ENCODE measurements at regions not wholly inside any gene's neighbourhood (a gene's known extent, or its start where the extent isn't known, plus 50 kb on each side); places are given as distances from the start of the nearest gene placed in this dataset.
"Not testable (repeated sequence)": the region's sequence is repeated elsewhere in the genome, so short reads cannot be mapped to it uniquely, and the experiment has no call there.

- ChIA-PET POLR2A (no interaction called here), CTCF (no interaction called here)
- DNase-seq (ENCODE audit: extremely low spot score): no peak
- no peak for TF ChIP-seq FOXM1 (IDR thresholded peaks at IDR 0.05; ENCODE audit: borderline replicate concordance)
- no peak for TF ChIP-seq HDGF (IDR thresholded peaks at IDR 0.05; ENCODE audit: borderline replicate concordance)
- TF ChIP-seq LEF1 (IDR thresholded peaks at IDR 0.05; ENCODE audit: borderline replicate concordance): no peak
- no peak for TF ChIP-seq BHLHE40 (IDR thresholded peaks at IDR 0.05; ENCODE audit: borderline replicate concordance)
- TF ChIP-seq SUZ12 (IDR thresholded peaks at IDR 0.05): no peak
- no peak for TF ChIP-seq PKNOX1 (IDR thresholded peaks at IDR 0.05)
- TF ChIP-seq ARNT (IDR thresholded peaks at IDR 0.05): no peak
- TF ChIP-seq ELF4 (IDR thresholded peaks at IDR 0.05): no peak
- no peak for TF ChIP-seq TARDBP (IDR thresholded peaks at IDR 0.05)
- no peak for TF ChIP-seq ZNF384 (IDR thresholded peaks at IDR 0.05)
- TF ChIP-seq NFRKB (IDR thresholded peaks at IDR 0.05): no peak
Measured at GRCh38 chr20:8997701-8998117, 71.2 kb upstream of the PLCB4 start.

DNA sequence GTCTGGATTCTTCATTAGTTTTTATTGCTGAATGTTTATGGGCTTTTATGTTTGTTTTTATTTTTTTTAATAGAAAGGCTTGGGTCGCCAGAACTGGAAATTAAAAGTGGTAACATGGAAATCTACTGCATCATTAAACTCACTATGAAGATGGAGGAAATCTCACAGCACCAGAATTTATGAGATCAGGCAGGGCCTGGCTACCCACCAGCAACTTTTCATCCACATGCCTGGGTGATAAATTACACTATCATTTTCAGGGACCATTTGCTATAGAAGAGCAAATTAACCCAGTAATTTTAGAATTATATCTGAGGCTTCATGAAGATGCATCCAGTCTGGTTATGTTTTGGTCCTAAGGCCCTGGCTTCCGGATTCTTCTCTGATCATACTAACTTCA lies 57.8 kb upstream of the PLCB4 start:
- POLR2A ChIA-PET: no interaction called here
- no peak for DNase-seq (ENCODE audit: extremely low spot score)
- TF ChIP-seq FOXK2 (IDR thresholded peaks at IDR 0.05): no peak
- TF ChIP-seq SUZ12 (IDR thresholded peaks at IDR 0.05): no peak
- CTCF ChIA-PET: no interaction called here

GRCh38 chr20:9015232-9015983 lies 53.5 kb upstream of the PLCB4 start:
- DNase-seq (ENCODE audit: extremely low spot score); POLR2A ChIA-PET; CTCF ChIA-PET: not testable (repeated sequence)

DNA sequence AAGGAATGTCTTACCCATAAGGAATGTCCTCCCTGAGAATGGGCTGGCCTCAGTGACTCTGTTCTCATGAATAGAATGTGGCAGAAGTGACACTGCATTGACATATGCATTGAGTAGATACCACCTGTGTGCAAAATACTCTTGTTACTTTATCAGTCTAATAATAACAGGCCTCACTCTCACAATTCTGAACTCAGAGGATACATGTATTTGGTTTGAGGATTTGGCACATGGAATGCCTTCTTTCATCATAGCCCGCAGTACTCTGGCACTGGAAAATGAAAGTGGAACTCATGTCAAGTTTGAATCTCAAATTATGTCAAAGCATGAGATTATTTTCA lies 52.9 kb upstream of the PLCB4 start:
- ChIA-PET POLR2A (no interaction called here), CTCF (no interaction called here)
- DNase-seq (ENCODE audit: extremely low spot score): no peak
- TF ChIP-seq ZNF384 (IDR thresholded peaks at IDR 0.05) (no peak), FOXK2 (IDR thresholded peaks at IDR 0.05) (no peak), NFRKB (IDR thresholded peaks at IDR 0.05) (no peak), TARDBP (IDR thresholded peaks at IDR 0.05) (no peak), ELF4 (IDR thresholded peaks at IDR 0.05) (no peak)

- DNase-seq (ENCODE audit: extremely low spot score): no peak
- POLR2A ChIA-PET: no interaction called here
- TF ChIP-seq FOXA1 (IDR thresholded peaks at IDR 0.05) (no peak), ARNT (IDR thresholded peaks at IDR 0.05) (no peak)
- CTCF ChIA-PET: no interaction called here
Measured at GRCh38 chr20:9018346-9018745, 50.5 kb upstream of the PLCB4 start.

All from HEK293T (cell line).